HG02678 (cell line): ENCODE measurements at regions not wholly inside any gene's neighbourhood (a gene's known extent, or its start where the extent isn't known, plus 50 kb on each side); places are given as distances from the start of the nearest gene placed in this dataset.
"Not testable (repeated sequence)": the region's sequence is repeated elsewhere in the genome, so short reads cannot be mapped to it uniquely, and the experiment has no call there.

Experiments used
- ATAC-seq: cut with Tn5 transposase; IDR thresholded peaks from one replicate; pipeline ENCODE4 v1.9.1; 2021; ENCODE audit warnings: mild to moderate bottlenecking, moderate library complexity; ENCODE audit not compliant: unreplicated experiment

GRCh38 chr2:71962350-71962749, 185.3 kb downstream of the CYP26B1 start:
- ATAC-seq, result no peak

DNA sequence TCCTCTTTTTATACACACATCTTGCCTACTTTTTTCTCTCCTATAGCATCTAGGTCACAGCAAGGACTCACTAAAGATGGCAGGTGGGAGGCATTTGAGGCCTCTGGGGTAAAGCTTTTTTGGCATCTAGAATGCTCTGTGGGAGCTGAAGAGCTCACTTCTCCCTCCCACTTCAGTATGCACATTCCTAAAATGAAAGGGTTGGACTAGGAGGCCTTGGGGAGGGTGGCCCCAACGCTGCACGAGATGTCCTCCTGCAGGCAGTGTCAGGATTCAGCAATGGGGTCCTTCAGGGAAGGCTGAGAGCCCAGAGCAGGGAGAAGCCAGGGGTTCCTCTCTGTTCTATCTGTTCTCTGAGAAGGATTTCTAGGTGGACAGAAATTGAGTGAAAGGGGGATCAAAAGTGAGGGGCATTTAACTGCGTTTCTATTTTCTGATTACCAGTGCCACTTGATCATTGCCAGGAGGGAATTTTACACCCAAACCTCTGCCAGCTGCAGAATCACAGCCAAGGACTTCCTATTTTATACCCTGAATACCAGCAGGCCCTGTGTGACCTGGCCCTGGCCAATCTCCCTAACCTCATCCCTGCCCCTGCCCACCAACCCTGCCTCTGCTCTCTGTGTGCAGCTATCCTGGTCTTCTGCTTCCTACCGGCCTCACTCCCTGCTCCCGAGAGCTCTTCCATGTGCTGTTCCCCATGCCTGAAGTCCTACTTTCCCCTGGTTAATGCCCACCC, 186.2 kb downstream of the CYP26B1 start:
- ATAC-seq, result no peak

GRCh38 chr2:71959494-71959893, 188.2 kb downstream of the CYP26B1 start:
- ATAC-seq, result no peak

DNA sequence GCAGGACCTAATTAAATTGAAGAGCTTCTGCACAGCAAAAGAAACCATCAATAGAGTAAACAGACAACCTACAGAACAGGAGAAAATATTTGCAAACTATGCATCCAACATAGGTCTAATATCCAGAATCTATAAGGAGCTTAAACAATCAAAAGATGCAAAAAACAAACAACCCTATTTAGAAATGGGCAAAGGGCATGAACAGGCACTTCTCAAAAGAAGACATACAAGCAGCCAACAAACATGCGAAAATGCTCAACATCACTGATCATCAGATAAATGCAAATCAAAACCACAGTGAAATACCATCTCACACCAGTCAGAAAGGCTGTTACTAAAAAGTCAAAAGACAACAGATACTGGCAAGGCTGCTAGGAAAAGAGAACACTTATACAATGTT, 189.2 kb downstream of the CYP26B1 start:
- not testable (repeated sequence) for ATAC-seq

- ATAC-seq, result no peak
Measured at GRCh38 chr2:71952572-71953188, 195.0 kb downstream of the CYP26B1 start.

DNA sequence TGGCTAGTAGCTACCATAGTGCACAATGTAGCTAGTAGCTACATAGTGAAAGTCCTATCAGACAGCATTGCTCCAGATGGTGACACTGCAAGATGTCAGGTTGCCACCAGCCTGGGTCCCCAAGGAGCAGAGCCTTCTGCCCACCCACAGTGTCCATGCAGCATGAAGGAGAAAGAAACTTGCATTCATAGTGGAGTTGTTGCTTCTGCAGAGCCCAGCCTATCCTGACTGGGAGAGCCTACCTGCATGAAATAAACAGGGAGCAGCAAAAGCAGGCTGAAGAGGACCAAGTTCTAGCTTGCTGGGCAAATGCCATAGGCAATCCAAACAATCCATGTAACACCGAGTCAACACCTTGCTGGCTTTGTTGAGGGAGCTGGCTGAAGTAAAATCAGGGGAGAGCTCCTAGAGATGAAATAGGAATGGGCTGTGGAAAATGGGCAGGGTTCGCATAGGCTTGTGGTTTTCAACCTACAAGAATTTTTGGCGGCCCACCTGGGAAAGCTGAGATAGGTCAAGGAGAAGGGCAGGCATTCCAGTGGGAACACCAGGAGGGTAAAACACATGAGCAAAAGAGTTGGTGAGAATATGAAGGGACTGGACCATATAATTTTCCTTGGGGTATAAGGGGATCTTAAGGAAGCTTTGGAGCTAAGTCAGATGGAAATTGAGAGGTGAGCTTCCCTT, 195.8 kb downstream of the CYP26B1 start:
- ATAC-seq, result no peak

GRCh38 chr2:71951083-71951468, 196.6 kb downstream of the CYP26B1 start:
- ATAC-seq, result no peak

DNA sequence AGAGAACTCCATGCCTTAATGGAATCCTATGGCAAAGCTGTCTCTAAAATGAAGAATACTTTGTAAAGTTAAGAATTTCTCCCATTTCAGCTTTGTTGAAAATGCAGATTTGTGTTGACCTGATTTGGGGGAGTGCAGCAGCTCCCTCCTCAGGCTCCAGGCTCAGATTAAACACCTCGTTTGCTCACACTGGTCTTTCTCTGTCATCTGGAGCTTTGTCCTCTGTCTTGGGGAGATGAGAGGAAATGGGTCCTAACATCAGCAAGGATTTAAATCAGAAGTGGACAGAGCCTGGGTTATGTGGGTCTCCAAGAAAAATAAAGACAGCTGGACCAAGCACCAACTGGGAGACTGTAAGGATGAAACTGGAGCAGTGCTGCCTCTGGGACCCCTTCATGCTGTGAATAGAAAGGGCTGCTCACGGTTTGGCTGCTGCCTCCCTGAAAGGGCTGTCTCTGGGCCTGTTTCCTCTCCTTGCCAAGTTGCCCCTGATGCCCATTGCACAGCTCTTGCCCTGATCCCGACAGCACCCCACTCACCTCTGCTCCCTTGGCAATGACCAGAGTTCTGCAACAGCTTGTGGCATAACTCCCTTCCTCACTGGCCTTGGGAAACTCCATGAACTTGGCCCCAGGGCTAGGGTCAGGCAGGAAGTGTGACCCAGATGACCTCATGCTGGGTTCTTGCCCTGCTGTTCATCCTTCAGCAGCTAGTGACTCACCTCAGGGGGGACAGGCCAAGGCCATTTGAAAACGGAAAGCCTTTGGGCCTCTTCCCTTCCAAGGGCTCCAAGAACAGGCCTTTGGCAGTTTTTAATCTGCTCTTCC, 197.2 kb downstream of the CYP26B1 start:
- no peak for ATAC-seq

DNA sequence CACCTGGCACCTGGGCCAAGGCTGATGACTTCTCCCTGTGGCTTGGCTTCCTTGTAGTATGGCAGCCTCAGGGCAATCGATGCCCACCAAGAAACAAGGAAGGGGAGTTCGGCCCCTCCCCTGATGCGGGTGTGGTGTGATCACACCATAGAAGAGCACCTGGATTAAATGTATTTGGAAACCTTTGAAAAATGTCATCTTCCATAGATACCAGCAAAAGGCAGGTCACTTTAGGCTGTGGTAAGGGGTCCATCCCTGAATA, 198.2 kb downstream of the CYP26B1 start:
- ATAC-seq, result no peak

DNA sequence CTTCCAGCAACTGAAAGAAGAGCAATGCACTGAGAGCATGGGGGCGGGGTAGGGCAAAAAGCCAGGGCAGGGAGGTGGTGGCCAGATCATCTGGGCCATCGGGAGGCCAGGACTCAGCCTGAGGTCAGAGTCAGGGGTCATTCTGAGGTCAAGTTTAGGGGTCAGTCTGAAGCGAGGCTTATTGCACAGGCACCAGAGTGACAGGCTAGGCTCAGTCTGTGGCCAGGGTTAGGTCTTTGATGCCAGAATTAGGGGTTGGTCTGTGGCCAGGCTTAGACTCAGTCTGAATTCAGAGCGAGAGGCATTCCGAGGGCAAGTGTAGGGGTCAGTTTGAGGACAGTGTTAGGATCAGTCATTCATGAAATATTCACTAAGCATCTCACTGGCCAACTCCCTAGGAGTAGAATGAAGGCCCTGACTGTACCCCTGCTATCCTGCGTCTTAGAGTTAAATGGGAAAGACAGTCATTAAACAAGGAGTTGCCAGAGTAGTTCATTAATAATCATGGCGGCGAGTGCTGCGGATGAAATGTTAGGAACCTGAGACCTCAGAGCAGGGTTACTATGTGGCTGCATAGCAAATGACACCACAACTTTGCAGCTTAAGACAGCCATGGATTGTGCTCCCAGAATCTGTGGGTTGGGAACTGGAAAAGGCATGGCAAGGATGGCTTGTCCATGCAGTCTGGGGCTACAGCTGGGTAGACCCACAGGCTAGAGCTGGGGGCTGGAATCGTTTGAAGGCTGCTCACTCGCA, 198.7 kb downstream of the CYP26B1 start:
- ATAC-seq, result no peak

GRCh38 chr2:71947809-71948208, 199.9 kb downstream of the CYP26B1 start:
- no peak for ATAC-seq

- no peak for ATAC-seq
Measured at GRCh38 chr2:71945603-71945959, 202.1 kb downstream of the CYP26B1 start.

- ATAC-seq, result no peak
Measured at GRCh38 chr2:71944806-71945602, 202.7 kb downstream of the CYP26B1 start.

DNA sequence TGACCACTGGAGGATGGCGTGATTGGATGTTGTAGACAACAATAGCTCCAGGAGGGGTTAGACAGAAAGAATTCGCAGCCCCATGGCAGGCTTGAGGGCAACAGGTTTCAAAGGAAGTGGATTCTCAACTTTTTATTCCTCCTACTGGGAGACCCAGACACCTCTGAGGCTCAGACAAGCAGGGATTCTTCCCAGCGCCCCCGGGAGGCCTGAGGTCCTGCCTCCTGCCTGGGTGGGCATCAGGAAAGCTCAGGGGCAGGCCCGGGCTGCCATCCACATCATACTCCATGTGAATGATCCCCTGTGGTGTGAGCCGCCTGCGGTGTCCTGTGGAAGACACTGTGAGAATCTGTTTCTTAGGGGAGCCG, 203.5 kb downstream of the CYP26B1 start:
- ATAC-seq, result no peak

- ATAC-seq, result no peak
Measured at GRCh38 chr2:71943238-71944182, 204.2 kb downstream of the CYP26B1 start.

DNA sequence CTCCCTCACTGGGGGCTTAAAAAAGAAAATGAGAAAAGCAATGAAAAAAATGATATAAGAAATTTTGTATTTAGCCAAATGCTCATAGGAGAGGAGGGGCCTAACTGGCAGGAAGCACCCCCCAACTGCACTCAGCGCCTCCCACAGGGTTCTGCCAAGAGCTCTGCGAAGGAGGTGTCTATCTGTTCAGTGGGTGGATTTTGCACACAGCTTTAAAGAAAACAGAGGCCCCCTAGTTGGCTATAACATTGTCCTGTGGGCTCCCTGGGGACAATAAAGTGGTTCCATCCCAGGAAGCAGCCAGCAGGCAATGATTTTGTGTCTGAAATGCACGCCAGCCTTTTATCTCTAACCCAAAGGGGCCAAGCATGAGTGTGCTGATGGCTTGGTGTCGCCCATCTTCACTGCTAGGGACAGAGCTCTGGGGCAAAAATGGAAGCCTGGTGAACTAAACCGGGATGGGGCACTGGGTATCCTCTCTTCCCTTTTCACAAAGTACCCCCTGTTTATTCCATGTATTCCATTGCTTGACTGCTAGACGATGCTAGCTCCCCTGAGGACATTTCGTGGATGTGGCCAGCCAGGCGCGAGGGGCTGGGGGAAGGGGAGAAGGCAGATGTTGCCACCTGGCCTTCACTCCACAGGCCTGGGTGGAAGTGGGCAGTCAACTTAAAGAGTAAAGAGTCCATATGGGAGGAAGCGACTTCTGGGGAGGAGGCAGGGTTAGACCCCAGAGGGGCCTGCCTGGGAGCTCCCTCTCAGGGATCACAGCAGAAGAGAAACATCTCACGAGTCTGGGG, 205.7 kb downstream of the CYP26B1 start:
- no peak for ATAC-seq

GRCh38 chr2:71940695-71941094, 207.0 kb downstream of the CYP26B1 start:
- ATAC-seq, result no peak
